ENCODE measurements at regions not wholly inside any gene's neighbourhood (a gene's known extent, or its start where the extent isn't known, plus 50 kb on each side); places are given as distances from the start of the nearest gene placed in this dataset.

DNA sequence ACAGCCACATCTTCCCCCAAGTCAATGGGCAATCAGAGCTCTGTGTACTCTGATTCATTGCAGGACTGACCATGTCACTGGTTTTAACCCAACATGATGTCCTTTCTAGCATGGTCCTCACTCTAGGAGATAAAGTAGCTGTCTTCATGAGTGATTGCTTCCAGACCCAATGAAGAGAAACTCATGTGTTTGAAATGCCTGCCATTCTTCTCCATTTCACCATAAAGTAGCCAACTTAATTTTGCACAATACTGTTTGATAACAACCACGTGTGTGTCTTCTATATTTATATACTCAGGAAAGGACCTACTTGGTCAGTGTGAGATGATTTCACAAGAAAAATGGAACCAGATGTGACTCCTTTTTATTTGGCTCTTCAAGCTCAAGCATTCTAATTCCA is 172.5 kb downstream of the AXIN2 start:
- TF ChIP-seq, protein P1, sequence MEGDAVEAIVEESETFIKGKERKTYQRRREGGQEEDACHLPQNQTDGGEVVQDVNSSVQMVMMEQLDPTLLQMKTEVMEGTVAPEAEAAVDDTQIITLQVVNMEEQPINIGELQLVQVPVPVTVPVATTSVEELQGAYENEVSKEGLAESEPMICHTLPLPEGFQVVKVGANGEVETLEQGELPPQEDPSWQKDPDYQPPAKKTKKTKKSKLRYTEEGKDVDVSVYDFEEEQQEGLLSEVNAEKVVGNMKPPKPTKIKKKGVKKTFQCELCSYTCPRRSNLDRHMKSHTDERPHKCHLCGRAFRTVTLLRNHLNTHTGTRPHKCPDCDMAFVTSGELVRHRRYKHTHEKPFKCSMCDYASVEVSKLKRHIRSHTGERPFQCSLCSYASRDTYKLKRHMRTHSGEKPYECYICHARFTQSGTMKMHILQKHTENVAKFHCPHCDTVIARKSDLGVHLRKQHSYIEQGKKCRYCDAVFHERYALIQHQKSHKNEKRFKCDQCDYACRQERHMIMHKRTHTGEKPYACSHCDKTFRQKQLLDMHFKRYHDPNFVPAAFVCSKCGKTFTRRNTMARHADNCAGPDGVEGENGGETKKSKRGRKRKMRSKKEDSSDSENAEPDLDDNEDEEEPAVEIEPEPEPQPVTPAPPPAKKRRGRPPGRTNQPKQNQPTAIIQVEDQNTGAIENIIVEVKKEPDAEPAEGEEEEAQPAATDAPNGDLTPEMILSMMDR (IDR thresholded peaks at IDR 0.05): no peak
- no peak for TF ChIP-seq EZH2 (IDR thresholded peaks at IDR 0.05; ENCODE audit: borderline replicate concordance, insufficient read depth, low read depth, low read length, poor library complexity, severe bottlenecking)
